ENCODE measurements at regions not wholly inside any gene's neighbourhood (a gene's known extent, or its start where the extent isn't known, plus 50 kb on each side); places are given as distances from the start of the nearest gene placed in this dataset.

DNA sequence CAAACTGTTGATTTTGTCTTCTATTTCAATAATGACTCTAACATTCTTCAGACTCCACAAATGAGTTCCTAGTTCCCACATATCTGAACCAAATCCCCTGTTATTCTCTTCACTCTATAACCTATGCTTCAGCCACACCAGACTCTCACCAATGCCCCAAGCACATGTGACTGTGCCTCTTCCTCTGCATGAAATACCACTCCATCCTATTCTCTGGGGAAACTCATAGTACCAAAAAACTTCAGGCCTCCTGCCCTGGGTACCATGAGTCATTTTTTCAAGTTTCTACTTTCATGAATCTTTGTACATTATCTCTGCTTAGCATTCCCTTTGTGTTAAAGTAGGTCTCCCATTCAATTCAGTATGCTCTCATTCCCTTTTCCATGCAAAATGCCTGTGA, 353.2 kb downstream of the ZEB2 start:
- Histone ChIP-seq H3K27me3 (no peaks in the 10 kb centered on the region), H3K4me1 (no peaks in the 10 kb centered on the region), H3K36me3 (no peaks in the 10 kb centered on the region), H3K4me3 (no peak overlapping the region), H3K9me3 (no peaks in the 10 kb centered on the region), H3K27ac (no peak overlapping the region)
- TF ChIP-seq EP300 (IDR thresholded peaks at IDR 0.05): no peak
- TF ChIP-seq, protein P1, sequence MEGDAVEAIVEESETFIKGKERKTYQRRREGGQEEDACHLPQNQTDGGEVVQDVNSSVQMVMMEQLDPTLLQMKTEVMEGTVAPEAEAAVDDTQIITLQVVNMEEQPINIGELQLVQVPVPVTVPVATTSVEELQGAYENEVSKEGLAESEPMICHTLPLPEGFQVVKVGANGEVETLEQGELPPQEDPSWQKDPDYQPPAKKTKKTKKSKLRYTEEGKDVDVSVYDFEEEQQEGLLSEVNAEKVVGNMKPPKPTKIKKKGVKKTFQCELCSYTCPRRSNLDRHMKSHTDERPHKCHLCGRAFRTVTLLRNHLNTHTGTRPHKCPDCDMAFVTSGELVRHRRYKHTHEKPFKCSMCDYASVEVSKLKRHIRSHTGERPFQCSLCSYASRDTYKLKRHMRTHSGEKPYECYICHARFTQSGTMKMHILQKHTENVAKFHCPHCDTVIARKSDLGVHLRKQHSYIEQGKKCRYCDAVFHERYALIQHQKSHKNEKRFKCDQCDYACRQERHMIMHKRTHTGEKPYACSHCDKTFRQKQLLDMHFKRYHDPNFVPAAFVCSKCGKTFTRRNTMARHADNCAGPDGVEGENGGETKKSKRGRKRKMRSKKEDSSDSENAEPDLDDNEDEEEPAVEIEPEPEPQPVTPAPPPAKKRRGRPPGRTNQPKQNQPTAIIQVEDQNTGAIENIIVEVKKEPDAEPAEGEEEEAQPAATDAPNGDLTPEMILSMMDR (IDR thresholded peaks at IDR 0.05): no peak
- TF ChIP-seq POLR2AphosphoS5 (IDR thresholded peaks at IDR 0.05): no peak
- TF ChIP-seq POLR2A (IDR thresholded peaks at IDR 0.05): no peak
- no peak for ATAC-seq (ENCODE audit: low FRiP score in 2 of 2)
- no peak for DNase-seq

- 96 to 97% methylated on average over 1 of the region's 1 CpG for WGBS, 2 donors
- no peaks in the 10 kb centered on the region for H3K4me1 ChIP-seq
- ATAC-seq (ENCODE audit: low FRiP score in 2 of 2): no peak
- TF ChIP-seq POLR2A (IDR thresholded peaks at IDR 0.05) (no peak), POLR2AphosphoS5 (IDR thresholded peaks at IDR 0.05) (no peak), EP300 (IDR thresholded peaks at IDR 0.05) (no peak)
- TF ChIP-seq, protein P1 (IDR thresholded peaks at IDR 0.05): no peak
- H3K27me3 ChIP-seq: no peaks in the 10 kb centered on the region
- H3K36me3 ChIP-seq: no peaks in the 10 kb centered on the region
- H3K9me3 ChIP-seq: no peaks in the 10 kb centered on the region
- DNase-seq: no peak
- H3K4me3 ChIP-seq: no peak overlapping the region
- H3K27ac ChIP-seq: no peak overlapping the region
Observed at GRCh38 chr2:144165599-144166250, 354.2 kb downstream of the ZEB2 start.

- TF ChIP-seq, protein P1 (IDR thresholded peaks at IDR 0.05): no peak
- no peak for TF ChIP-seq POLR2AphosphoS5 (IDR thresholded peaks at IDR 0.05)
- Histone ChIP-seq H3K27me3 (no peaks in the 10 kb centered on the region), H3K9me3 (no peaks in the 10 kb centered on the region), H3K4me1 (no peaks in the 10 kb centered on the region), H3K27ac (no peak overlapping the region), H3K4me3 (no peak overlapping the region), H3K36me3 (no peaks in the 10 kb centered on the region)
- no peak for DNase-seq
- ATAC-seq (ENCODE audit: low FRiP score in 2 of 2): no peak
- WGBS, 2 donors: 88 to 92% methylated on average over 2 of the region's 2 CpGs
Observed at GRCh38 chr2:144163592-144163991, 356.3 kb downstream of the ZEB2 start.

GRCh38 chr2:144162652-144163051, 357.3 kb downstream of the ZEB2 start:
- no peak for ATAC-seq (ENCODE audit: low FRiP score in 2 of 2)
- no peak for TF ChIP-seq POLR2AphosphoS5 (IDR thresholded peaks at IDR 0.05)
- TF ChIP-seq, protein P1 (IDR thresholded peaks at IDR 0.05): peak in 5 of 6 experiments; percentile 19 to 45 (median 39)
- no peak overlapping the region for H3K4me3 ChIP-seq
- H3K36me3 ChIP-seq: no peaks in the 10 kb centered on the region
- no peak overlapping the region for H3K27ac ChIP-seq
- H3K4me1 ChIP-seq: no peaks in the 10 kb centered on the region
- no peaks in the 10 kb centered on the region for H3K27me3 ChIP-seq
- peak in 1 of 2 donors; percentile 38 for DNase-seq
- WGBS, 2 donors: 86 to 89% methylated on average over 5 of the region's 5 CpGs
- H3K9me3 ChIP-seq: no peaks in the 10 kb centered on the region

- DNase-seq: no peak
- TF ChIP-seq EP300 (IDR thresholded peaks at IDR 0.05) (no peak), POLR2A (IDR thresholded peaks at IDR 0.05) (no peak), POLR2AphosphoS5 (IDR thresholded peaks at IDR 0.05) (no peak)
- TF ChIP-seq, protein P1 (IDR thresholded peaks at IDR 0.05): no peak
- ATAC-seq (ENCODE audit: low FRiP score in 2 of 2): no peak
- Histone ChIP-seq H3K36me3 (no peaks in the 10 kb centered on the region), H3K9me3 (no peaks in the 10 kb centered on the region), H3K27ac (no peak overlapping the region), H3K4me1 (no peaks in the 10 kb centered on the region), H3K4me3 (no peak overlapping the region), H3K27me3 (no peaks in the 10 kb centered on the region)
- 77 to 89% methylated on average over 3 of the region's 3 CpGs for WGBS, 2 donors
Observed at GRCh38 chr2:144161061-144161460, 358.9 kb downstream of the ZEB2 start.

Measured in upper lobe of left lung (tissue), 6 donors.